CD4-positive, alpha-beta T cell (primary cell): ENCODE measurements at regions not wholly inside any gene's neighbourhood (a gene's known extent, or its start where the extent isn't known, plus 50 kb on each side); places are given as distances from the start of the nearest gene placed in this dataset.

Source experiments
- ATAC-seq: fragments of 200-7000 bp; cut with Tn5 transposase; one replicate; pipeline ENCODE4 v1.10.0; 2022; ENCODE audit warnings: mild to moderate bottlenecking; ENCODE audit not compliant: poor library complexity
- CTCF ChIA-PET: fragments of 350-600 bp; sonication (Branson Sonifier 250); formaldehyde crosslinking; loops from one replicate; lab custom pipeline; 2021; ENCODE audit warnings: antibody characterized with exemption, inconsistent platforms; lab: Charles Lee
- POLR2A ChIA-PET: fragments of 350-600 bp; sonication (Branson Sonifier 250); formaldehyde crosslinking; loops from one replicate; lab custom pipeline; 2021; ENCODE audit warnings: antibody characterized with exemption, inconsistent platforms; lab: Charles Lee
- DNase-seq, 14 experiments: peaks; one replicate each; pipeline ENCODE4 v3.0.0-alpha.2; 2013 to 2020; ENCODE audit warnings: mixed read lengths in 2 of 14
- H3K27ac ChIP-seq, 2 donors: one replicate each; pipeline versions ENCODE4 v1.5.1 to v1.7.0; 2013; ENCODE audit warnings: low read length in 2 of 2, low read depth in 1 of 2, mild to moderate bottlenecking in 1 of 2
- H3K27me3 ChIP-seq, 2 experiments: 1 replicate in 1 of 2; 2 replicates in 1 of 2; pipeline versions ENCODE4 v1.6.1 to v1.7.0; 2013; ENCODE audit warnings: low read length in 2 of 2, control low read depth in 1 of 2, mild to moderate bottlenecking in 1 of 2, moderate library complexity in 1 of 2; ENCODE audit not compliant: insufficient read depth in 2 of 2, control insufficient read depth in 1 of 2
- H3K36me3 ChIP-seq: one replicate; pipeline ENCODE4 v1.6.1; 2013; ENCODE audit warnings: low read length, control low read depth; ENCODE audit not compliant: insufficient read depth
- H3K4me1 ChIP-seq: one replicate; pipeline ENCODE4 v1.6.1; 2013; ENCODE audit warnings: low read length, control low read depth; ENCODE audit not compliant: insufficient read depth
- H3K4me3 ChIP-seq: one replicate; pipeline ENCODE4 v1.5.1; 2013; ENCODE audit warnings: mild to moderate bottlenecking, low read length, moderate library complexity
- H3K9me3 ChIP-seq, 2 experiments: 1 replicate in 1 of 2; 2 replicates in 1 of 2; pipeline versions ENCODE4 v1.6.1 to v1.7.0; 2013; ENCODE audit warnings: low read length in 2 of 2, mild to moderate bottlenecking in 2 of 2, control low read depth in 1 of 2, moderate library complexity in 1 of 2; ENCODE audit not compliant: control insufficient read depth in 1 of 2, insufficient read depth in 1 of 2
- H3K27ac Mint-ChIP-seq: one replicate; pipeline ENCODE4 v1.8.0; 2020; ENCODE audit warnings: mixed read lengths
- H3K27me3 Mint-ChIP-seq: one replicate; pipeline ENCODE4 v1.8.0; 2021; ENCODE audit warnings: mixed read lengths
- H3K36me3 Mint-ChIP-seq: one replicate; pipeline ENCODE4 v1.8.0; 2021; ENCODE audit warnings: low read depth, mixed read lengths
- H3K4me1 Mint-ChIP-seq: one replicate; pipeline ENCODE4 v1.8.0; 2021; ENCODE audit warnings: low read depth, mixed read lengths
- H3K4me3 Mint-ChIP-seq: one replicate; pipeline ENCODE4 v1.8.0; 2020; ENCODE audit warnings: mild to moderate bottlenecking, mixed read lengths
- H3K9me3 Mint-ChIP-seq: one replicate; pipeline ENCODE4 v1.8.0; 2020; ENCODE audit warnings: mixed read lengths
- intact Hi-C, 2 experiments: fragments of 100-400 bp; cut with DNase I in 1 of 2; cut with micrococcal nuclease in 1 of 2; formaldehyde crosslinking; loops; one replicate each; pipeline versions ENCODE4 v1.15.1 to v1.9.0; 2023 to 2025; cut with DNase I, micrococcal nuclease
- TF ChIP-seq, protein P1 (sequence below): fragments of 200-600 bp; IDR thresholded peaks from one replicate; pipeline ENCODE4 v1.8.0; 2022; ENCODE audit warnings: antibody characterized with exemption, mild to moderate bottlenecking

DNA sequence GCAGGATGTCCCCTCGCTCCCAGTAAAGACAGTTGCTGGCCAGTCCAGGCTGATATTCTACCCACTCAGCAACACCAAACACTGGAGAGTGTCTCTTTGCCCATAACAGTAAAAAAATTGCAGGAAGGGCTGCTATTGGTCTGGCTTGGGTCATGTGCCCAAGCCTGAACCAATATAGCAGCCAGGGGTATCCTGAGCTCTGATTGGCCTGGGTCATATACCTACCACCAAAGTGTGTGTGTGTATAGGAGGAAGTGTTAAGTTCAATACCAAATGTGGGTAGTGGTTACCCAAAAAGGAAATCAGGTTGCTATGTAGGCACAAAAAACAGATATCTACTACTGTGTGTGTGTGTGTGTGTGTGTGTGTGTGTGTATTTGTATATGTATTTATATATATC is 373.2 kb downstream of the BCOR start:
- POLR2A ChIA-PET, result no interaction called here
- no peaks in the 10 kb centered on the region for H3K9me3 Mint-ChIP-seq
- no peaks in the 10 kb centered on the region for H3K4me1 Mint-ChIP-seq
- Histone ChIP-seq H3K4me1 (no peaks in the 10 kb centered on the region), H3K36me3 (no peaks in the 10 kb centered on the region), H3K27me3 (no peaks in the 10 kb centered on the region), H3K4me3 (no peak overlapping the region), H3K27ac (no peak overlapping the region), H3K9me3 (no peaks in the 10 kb centered on the region)
- H3K36me3 Mint-ChIP-seq, result no peaks in the 10 kb centered on the region
- no peak overlapping the region for H3K4me3 Mint-ChIP-seq
- peak in 3 of 14 experiments; percentile 13 to 32 (median 25) for DNase-seq
- CTCF ChIA-PET, result no interaction called here
- intact Hi-C loops, result loop anchor here in 1 of 2 experiments (10.0 kb wide), 2 partner anchors 60 to 470 kb away; no protein-coding TSS in a partner anchor
- TF ChIP-seq, protein P1, sequence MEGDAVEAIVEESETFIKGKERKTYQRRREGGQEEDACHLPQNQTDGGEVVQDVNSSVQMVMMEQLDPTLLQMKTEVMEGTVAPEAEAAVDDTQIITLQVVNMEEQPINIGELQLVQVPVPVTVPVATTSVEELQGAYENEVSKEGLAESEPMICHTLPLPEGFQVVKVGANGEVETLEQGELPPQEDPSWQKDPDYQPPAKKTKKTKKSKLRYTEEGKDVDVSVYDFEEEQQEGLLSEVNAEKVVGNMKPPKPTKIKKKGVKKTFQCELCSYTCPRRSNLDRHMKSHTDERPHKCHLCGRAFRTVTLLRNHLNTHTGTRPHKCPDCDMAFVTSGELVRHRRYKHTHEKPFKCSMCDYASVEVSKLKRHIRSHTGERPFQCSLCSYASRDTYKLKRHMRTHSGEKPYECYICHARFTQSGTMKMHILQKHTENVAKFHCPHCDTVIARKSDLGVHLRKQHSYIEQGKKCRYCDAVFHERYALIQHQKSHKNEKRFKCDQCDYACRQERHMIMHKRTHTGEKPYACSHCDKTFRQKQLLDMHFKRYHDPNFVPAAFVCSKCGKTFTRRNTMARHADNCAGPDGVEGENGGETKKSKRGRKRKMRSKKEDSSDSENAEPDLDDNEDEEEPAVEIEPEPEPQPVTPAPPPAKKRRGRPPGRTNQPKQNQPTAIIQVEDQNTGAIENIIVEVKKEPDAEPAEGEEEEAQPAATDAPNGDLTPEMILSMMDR, result no peak
- no peak overlapping the region for H3K27ac Mint-ChIP-seq
- H3K27me3 Mint-ChIP-seq, result no peaks in the 10 kb centered on the region
- peak; percentile 57 for ATAC-seq

DNA sequence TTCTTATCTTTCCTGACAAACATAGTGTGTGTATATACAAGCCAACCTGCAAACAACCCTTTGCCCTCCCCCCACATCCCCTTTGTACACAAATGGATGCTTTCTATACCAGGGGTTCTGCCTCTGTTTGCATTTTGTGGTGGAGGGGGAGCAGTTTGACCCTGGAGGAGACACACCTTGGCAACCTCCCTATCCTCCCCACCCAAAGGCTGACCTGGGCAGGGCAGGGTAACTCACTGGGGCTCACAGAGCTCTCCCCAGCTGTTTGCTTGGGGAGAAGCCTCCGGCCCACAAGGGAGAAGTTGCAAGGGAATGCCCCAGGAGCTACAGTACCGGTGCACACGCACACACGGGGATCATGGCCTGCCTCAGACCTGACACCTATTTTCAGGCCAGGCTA is 372.6 kb downstream of the BCOR start:
- Histone ChIP-seq H3K27me3 (no peaks in the 10 kb centered on the region), H3K4me3 (no peak overlapping the region), H3K9me3 (no peaks in the 10 kb centered on the region), H3K36me3 (no peaks in the 10 kb centered on the region), H3K4me1 (no peaks in the 10 kb centered on the region), H3K27ac (no peak overlapping the region)
- POLR2A ChIA-PET, result no interaction called here
- CTCF ChIA-PET, result no interaction called here
- Mint-ChIP-seq H3K9me3 (no peaks in the 10 kb centered on the region), H3K27me3 (no peaks in the 10 kb centered on the region), H3K36me3 (no peaks in the 10 kb centered on the region), H3K27ac (no peak overlapping the region), H3K4me3 (no peak overlapping the region), H3K4me1 (no peaks in the 10 kb centered on the region)
- TF ChIP-seq, protein P1, result no peak
- no peak for ATAC-seq
- no peak for DNase-seq
- intact Hi-C loops, result loop anchor here in 1 of 2 experiments (10.0 kb wide), 2 partner anchors 60 to 470 kb away; no protein-coding TSS in a partner anchor

DNA sequence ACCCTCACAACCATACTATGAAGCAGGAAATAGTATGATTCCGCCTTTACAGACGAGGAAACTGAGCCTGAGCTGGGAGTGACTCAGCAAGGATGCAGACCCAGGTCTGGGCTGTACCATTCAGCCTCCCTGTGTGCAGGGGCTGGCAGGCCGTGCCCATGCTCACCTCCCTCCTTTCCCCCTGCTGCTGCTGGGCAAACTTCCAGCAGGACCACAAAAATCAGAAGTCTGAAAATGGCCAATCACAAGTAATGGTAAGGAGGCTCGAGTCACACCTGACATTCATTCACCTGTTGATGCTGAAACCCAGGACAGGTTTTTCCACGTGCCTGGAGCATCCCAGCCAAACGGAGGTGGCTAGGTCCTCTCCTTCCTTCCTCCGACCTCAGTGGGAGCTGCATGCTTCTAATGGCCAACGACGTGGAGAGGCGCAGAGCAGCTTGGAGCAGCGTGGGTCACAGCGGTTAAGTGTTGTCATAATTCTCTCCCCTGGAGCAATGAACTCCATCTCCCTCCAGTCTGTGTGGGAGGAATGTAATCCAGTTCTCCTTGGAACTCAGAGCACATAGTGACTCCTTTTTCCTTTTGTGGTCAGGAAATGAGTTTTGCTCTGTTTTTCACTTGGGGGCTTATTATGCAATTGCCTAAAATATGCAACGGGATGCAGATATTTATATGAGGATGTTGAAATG is 371.7 kb downstream of the BCOR start:
- Histone ChIP-seq H3K4me1 (peaks cover 9% of the 10 kb centered on the region), H3K9me3 (no peaks in the 10 kb centered on the region), H3K4me3 (no peak overlapping the region), H3K27me3 (no peaks in the 10 kb centered on the region), H3K27ac (no peak overlapping the region), H3K36me3 (no peaks in the 10 kb centered on the region)
- intact Hi-C loops, result loop anchor here in 1 of 2 experiments (10.0 kb wide), 2 partner anchors 61 to 471 kb away; no protein-coding TSS in a partner anchor
- H3K36me3 Mint-ChIP-seq, result no peaks in the 10 kb centered on the region
- peaks cover 7% of the 10 kb centered on the region for H3K4me1 Mint-ChIP-seq
- DNase-seq, result no peak
- CTCF ChIA-PET, result no interaction called here
- TF ChIP-seq, protein P1, result no peak
- ATAC-seq, result no peak
- H3K27ac Mint-ChIP-seq, result no peak overlapping the region
- POLR2A ChIA-PET, result no interaction called here
- H3K9me3 Mint-ChIP-seq, result no peaks in the 10 kb centered on the region
- no peak overlapping the region for H3K4me3 Mint-ChIP-seq
- no peaks in the 10 kb centered on the region for H3K27me3 Mint-ChIP-seq
